Activated CD4-positive, alpha-beta T cell treated with anti-CD3 and anti-CD28 coated beads, Interleukin-2, amount 10 ng/mL, durations not matched to agents 24 days and 14 days (primary cell): ENCODE measurements at regions not wholly inside any gene's neighbourhood (a gene's known extent, or its start where the extent isn't known, plus 50 kb on each side); places are given as distances from the start of the nearest gene placed in this dataset.

Experiments
- DNase-seq: peaks from one replicate; pipeline ENCODE4 v3.0.0; 2022
- H3K27ac Mint-ChIP-seq: one replicate; pipeline ENCODE4 v1.8.0; 2022; ENCODE audit warnings: mild to moderate bottlenecking, mixed read lengths
- H3K27me3 Mint-ChIP-seq: one replicate; pipeline ENCODE4 v1.8.0; 2022; ENCODE audit warnings: mixed read lengths
- H3K36me3 Mint-ChIP-seq: one replicate; pipeline ENCODE4 v1.8.0; 2022; ENCODE audit warnings: low read depth, mild to moderate bottlenecking, mixed read lengths
- H3K4me1 Mint-ChIP-seq: one replicate; pipeline ENCODE4 v1.8.0; 2021; ENCODE audit warnings: mixed read lengths
- H3K4me3 Mint-ChIP-seq: one replicate; pipeline ENCODE4 v1.8.0; 2022; ENCODE audit warnings: mild to moderate bottlenecking, moderate library complexity, mixed read lengths
- H3K9me3 Mint-ChIP-seq: one replicate; pipeline ENCODE4 v1.8.0; 2021; ENCODE audit warnings: mixed read lengths
- intact Hi-C: fragments of 100-400 bp; cut with micrococcal nuclease; formaldehyde crosslinking; loops from one replicate; pipeline ENCODE4 v1.15.1; 2023

GRCh38 chr13:76778853-76779252, 107.4 kb downstream of the KCTD12 start:
- Mint-ChIP-seq H3K27ac (no peak overlapping the region), H3K4me3 (no peak overlapping the region), H3K9me3 (no peaks in the 10 kb centered on the region), H3K36me3 (no peaks in the 10 kb centered on the region), H3K4me1 (no peaks in the 10 kb centered on the region), H3K27me3 (no peaks in the 10 kb centered on the region)
- DNase-seq = no peak
- intact Hi-C loops = no loop called here

DNA sequence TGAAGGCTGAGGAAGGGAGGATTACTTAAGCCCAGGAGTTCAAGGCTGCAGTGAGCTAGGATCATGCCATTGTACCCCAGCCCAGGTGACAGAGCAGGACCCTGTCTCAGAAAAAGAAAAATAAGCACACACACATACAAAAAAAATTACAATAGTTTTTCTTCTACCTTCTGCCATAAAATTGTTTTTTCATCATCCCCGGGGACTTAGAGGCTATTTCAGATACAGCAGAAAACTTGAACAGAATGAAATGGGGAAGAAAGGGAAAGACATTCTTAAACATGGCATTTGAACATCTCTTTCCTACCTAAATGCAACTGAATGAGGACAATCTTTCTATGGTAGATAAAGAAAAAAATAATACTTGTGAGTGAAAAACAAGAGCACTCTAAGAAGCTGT, 109.1 kb downstream of the KCTD12 start:
- no peak for DNase-seq
- Mint-ChIP-seq H3K9me3 (no peaks in the 10 kb centered on the region), H3K36me3 (no peaks in the 10 kb centered on the region), H3K4me3 (no peak overlapping the region), H3K4me1 (no peaks in the 10 kb centered on the region), H3K27me3 (no peaks in the 10 kb centered on the region), H3K27ac (no peak overlapping the region)
- intact Hi-C loops = no loop called here

DNA sequence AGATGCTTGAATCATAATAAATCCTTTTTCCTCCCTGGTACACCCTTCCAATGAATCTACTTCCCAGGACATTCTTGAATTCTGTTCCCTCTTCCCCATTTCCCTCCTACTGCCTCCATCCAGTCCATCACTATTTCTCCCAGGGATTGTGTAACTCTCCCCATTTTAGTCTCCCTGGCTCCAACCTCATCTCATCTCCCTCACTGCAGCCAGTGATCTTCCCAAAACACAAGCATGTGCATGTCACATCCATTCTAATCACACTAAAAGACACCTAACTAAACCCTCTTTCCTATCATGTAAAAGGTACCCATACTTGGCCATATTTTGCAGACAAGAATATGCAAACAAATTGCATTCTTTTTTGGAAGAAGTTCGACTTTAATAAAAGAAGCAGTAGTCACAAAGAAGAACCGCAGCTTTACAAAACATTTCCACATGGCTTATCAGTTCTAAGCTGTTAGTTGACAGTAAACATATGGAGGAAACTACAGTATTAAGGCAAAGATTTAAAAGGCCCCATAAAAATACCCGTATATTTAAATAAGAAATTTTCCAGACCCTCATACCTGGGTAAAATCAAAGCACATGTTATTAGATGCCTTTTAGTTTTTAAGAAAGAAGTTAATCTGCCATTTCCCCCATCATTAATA, 111.0 kb downstream of the KCTD12 start:
- H3K27me3 Mint-ChIP-seq = no peaks in the 10 kb centered on the region
- intact Hi-C loops = no loop called here
- H3K4me1 Mint-ChIP-seq = no peaks in the 10 kb centered on the region
- DNase-seq = no peak
- no peaks in the 10 kb centered on the region for H3K9me3 Mint-ChIP-seq
- H3K36me3 Mint-ChIP-seq = no peaks in the 10 kb centered on the region
- no peak overlapping the region for H3K27ac Mint-ChIP-seq
- no peak overlapping the region for H3K4me3 Mint-ChIP-seq

GRCh38 chr13:76773448-76774094, 112.6 kb downstream of the KCTD12 start:
- Mint-ChIP-seq H3K9me3 (no peaks in the 10 kb centered on the region), H3K4me3 (no peak overlapping the region)

DNA sequence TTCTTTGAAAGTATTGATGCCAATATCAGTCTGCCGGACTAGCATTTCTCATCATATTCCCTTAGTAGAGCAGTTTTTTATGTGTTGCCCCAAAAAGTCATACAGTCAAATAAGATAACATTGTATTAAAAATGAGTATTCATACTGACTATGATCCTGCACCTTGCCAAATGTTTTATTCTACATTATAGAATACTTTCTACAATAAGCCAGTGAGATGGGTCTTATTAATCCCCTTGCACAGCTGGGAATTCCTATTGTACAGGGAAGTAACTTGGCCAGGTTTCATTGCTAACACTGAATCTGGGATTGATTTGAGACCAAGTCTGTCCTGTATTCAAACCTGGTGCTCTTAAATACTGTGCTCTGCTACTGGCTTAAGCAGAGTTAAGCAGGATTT, 114.0 kb downstream of the KCTD12 start:
- Mint-ChIP-seq H3K27me3 (no peaks in the 10 kb centered on the region), H3K4me3 (no peak overlapping the region), H3K36me3 (no peaks in the 10 kb centered on the region), H3K4me1 (no peaks in the 10 kb centered on the region), H3K9me3 (no peaks in the 10 kb centered on the region), H3K27ac (no peak overlapping the region)
- DNase-seq = no peak
- intact Hi-C loops = no loop called here

More at GRCh38 chr13:76773448-76774094, 112.6 kb downstream of the KCTD12 start:
- Mint-ChIP-seq H3K27me3 (no peaks in the 10 kb centered on the region), H3K27ac (no peak overlapping the region), H3K36me3 (no peaks in the 10 kb centered on the region), H3K4me1 (no peaks in the 10 kb centered on the region)
- intact Hi-C loops = no loop called here
- no peak for DNase-seq

DNA sequence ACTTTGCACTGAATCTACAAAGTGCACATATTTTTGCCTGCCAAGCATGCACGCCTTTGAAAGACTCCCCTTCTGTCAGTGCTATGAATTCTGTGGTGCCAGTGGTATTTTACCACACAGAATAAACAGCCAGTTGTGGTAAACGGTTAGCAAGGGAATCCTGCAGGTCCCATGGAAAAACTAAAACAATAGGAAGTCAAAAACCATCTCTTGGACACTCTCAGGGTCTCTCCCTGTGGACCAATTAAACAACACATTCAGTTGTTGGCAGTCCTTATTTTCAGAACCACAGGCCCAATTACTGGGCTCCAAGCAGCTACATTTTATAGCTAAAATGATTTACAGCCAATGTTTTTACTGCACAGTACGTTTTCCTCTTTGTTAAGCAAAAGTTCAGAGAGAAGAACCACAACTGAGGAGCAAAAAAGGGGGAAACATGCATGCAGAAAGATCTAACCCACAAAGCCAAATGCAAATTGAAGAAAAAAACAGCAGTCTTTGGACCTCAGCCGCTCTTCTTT, 116.9 kb downstream of the KCTD12 start:
- H3K4me3 Mint-ChIP-seq = no peak overlapping the region
- intact Hi-C loops = no loop called here
- DNase-seq = no peak
- no peaks in the 10 kb centered on the region for H3K4me1 Mint-ChIP-seq
- no peaks in the 10 kb centered on the region for H3K27me3 Mint-ChIP-seq
- H3K9me3 Mint-ChIP-seq = no peaks in the 10 kb centered on the region
- no peaks in the 10 kb centered on the region for H3K36me3 Mint-ChIP-seq
- no peak overlapping the region for H3K27ac Mint-ChIP-seq

DNA sequence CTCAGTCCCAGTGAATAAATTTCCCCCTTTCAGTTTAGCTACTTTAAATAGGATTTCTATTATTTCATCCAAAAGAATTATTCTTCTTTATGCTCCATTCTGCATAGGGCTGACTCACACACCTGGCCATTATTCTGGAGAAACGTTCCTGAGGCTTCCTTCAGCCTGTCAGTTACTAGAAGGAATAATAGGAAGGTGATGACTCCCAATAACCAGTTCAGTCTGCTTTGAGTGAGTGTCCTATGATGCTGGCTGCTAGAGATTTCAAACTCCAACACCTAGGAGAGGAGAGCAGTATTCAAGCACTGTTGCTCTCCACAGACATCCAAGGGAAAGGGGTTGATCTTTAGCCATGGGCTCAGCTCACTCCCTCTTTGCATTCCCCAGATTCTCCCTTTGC, 117.8 kb downstream of the KCTD12 start:
- no peaks in the 10 kb centered on the region for H3K36me3 Mint-ChIP-seq
- no peak overlapping the region for H3K27ac Mint-ChIP-seq
- H3K9me3 Mint-ChIP-seq = no peaks in the 10 kb centered on the region
- no peak overlapping the region for H3K4me3 Mint-ChIP-seq
- intact Hi-C loops = no loop called here
- no peaks in the 10 kb centered on the region for H3K27me3 Mint-ChIP-seq
- DNase-seq = no peak
- no peaks in the 10 kb centered on the region for H3K4me1 Mint-ChIP-seq

GRCh38 chr13:76764916-76765315, 121.3 kb downstream of the KCTD12 start:
- intact Hi-C loops = no loop called here
- H3K27ac Mint-ChIP-seq = no peak overlapping the region
- H3K4me1 Mint-ChIP-seq = no peaks in the 10 kb centered on the region
- H3K9me3 Mint-ChIP-seq = no peaks in the 10 kb centered on the region
- no peak overlapping the region for H3K4me3 Mint-ChIP-seq
- H3K36me3 Mint-ChIP-seq = no peaks in the 10 kb centered on the region
- DNase-seq = no peak
- H3K27me3 Mint-ChIP-seq = no peaks in the 10 kb centered on the region

DNA sequence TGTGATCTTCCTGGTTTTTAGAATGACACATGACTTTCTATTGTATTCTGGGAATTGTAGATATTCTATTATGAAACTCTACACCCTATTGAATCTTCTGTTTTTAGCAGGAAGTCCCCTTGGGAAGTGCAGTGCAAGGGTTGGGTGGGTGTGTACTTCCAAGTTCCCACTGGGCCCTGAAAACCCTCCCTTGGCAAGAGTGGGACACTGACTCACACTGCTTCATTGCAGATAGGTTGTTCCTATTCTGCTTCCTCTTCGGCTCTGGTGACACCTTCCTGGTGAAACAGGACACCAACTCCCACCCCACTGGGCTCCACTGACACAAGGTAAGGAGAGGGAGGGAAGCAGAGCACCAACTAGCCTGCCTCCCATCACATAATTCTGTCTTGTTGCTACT, 121.8 kb downstream of the KCTD12 start:
- Mint-ChIP-seq H3K36me3 (no peaks in the 10 kb centered on the region), H3K27ac (no peak overlapping the region), H3K27me3 (no peaks in the 10 kb centered on the region), H3K4me1 (no peaks in the 10 kb centered on the region), H3K9me3 (no peaks in the 10 kb centered on the region), H3K4me3 (no peak overlapping the region)
- DNase-seq = no peak
- intact Hi-C loops = no loop called here

- H3K4me3 Mint-ChIP-seq = no peak overlapping the region
- H3K4me1 Mint-ChIP-seq = no peaks in the 10 kb centered on the region
- H3K36me3 Mint-ChIP-seq = no peaks in the 10 kb centered on the region
- H3K9me3 Mint-ChIP-seq = no peaks in the 10 kb centered on the region
- no peak for DNase-seq
- H3K27me3 Mint-ChIP-seq = no peaks in the 10 kb centered on the region
- no peak overlapping the region for H3K27ac Mint-ChIP-seq
- intact Hi-C loops = no loop called here
Observed at GRCh38 chr13:76762721-76763120, 123.5 kb downstream of the KCTD12 start.

GRCh38 chr13:76759877-76760276, 126.3 kb downstream of the KCTD12 start:
- Mint-ChIP-seq H3K4me3 (no peak overlapping the region), H3K27me3 (no peaks in the 10 kb centered on the region), H3K4me1 (no peaks in the 10 kb centered on the region), H3K27ac (no peak overlapping the region), H3K9me3 (no peaks in the 10 kb centered on the region), H3K36me3 (no peaks in the 10 kb centered on the region)
- intact Hi-C loops = no loop called here
- DNase-seq = no peak

GRCh38 chr13:76758738-76759137, 127.5 kb downstream of the KCTD12 start:
- no peaks in the 10 kb centered on the region for H3K36me3 Mint-ChIP-seq
- H3K9me3 Mint-ChIP-seq = no peaks in the 10 kb centered on the region
- no peak for DNase-seq
- no peaks in the 10 kb centered on the region for H3K27me3 Mint-ChIP-seq
- no peaks in the 10 kb centered on the region for H3K4me1 Mint-ChIP-seq
- no peak overlapping the region for H3K27ac Mint-ChIP-seq
- intact Hi-C loops = no loop called here
- no peak overlapping the region for H3K4me3 Mint-ChIP-seq

- Mint-ChIP-seq H3K36me3 (no peaks in the 10 kb centered on the region), H3K27ac (no peak overlapping the region), H3K4me3 (no peak overlapping the region), H3K27me3 (no peaks in the 10 kb centered on the region), H3K4me1 (no peaks in the 10 kb centered on the region), H3K9me3 (no peaks in the 10 kb centered on the region)
- no peak for DNase-seq
- intact Hi-C loops = no loop called here
Observed at GRCh38 chr13:76758257-76758656, 127.9 kb downstream of the KCTD12 start.

- Mint-ChIP-seq H3K27me3 (peaks cover 2% of the 10 kb centered on the region), H3K27ac (no peak overlapping the region), H3K4me1 (no peaks in the 10 kb centered on the region), H3K36me3 (no peaks in the 10 kb centered on the region), H3K4me3 (no peak overlapping the region), H3K9me3 (no peaks in the 10 kb centered on the region)
- intact Hi-C loops = no loop called here
- DNase-seq = no peak
Observed at GRCh38 chr13:76756451-76756850, 129.8 kb downstream of the KCTD12 start.

DNA sequence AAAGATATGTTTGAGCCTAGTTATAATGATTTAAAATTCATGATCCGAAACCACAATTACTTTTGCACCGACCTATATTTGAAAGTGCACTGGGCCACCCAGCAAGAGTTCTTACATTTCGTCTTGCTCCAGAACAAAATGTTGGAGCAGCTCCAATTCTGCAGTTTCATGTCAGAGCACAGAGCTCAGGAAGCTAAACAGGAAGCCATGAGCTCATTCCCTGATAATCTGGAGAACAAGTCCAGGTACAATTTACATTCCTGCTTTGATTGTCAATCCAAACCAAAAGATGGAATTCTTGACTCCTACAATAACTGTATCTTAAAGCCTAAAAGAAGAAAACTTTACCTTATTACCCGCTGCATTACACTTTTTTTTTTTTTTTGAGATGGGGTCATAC, 131.8 kb downstream of the KCTD12 start:
- no peak overlapping the region for H3K27ac Mint-ChIP-seq
- H3K36me3 Mint-ChIP-seq = no peaks in the 10 kb centered on the region
- H3K27me3 Mint-ChIP-seq = peaks cover 2% of the 10 kb centered on the region
- intact Hi-C loops = no loop called here
- no peaks in the 10 kb centered on the region for H3K9me3 Mint-ChIP-seq
- H3K4me3 Mint-ChIP-seq = no peak overlapping the region
- H3K4me1 Mint-ChIP-seq = no peaks in the 10 kb centered on the region
- no peak for DNase-seq
